ENCODE measurements at regions not wholly inside any gene's neighbourhood (a gene's known extent, or its start where the extent isn't known, plus 50 kb on each side); places are given as distances from the start of the nearest gene placed in this dataset.

DNA sequence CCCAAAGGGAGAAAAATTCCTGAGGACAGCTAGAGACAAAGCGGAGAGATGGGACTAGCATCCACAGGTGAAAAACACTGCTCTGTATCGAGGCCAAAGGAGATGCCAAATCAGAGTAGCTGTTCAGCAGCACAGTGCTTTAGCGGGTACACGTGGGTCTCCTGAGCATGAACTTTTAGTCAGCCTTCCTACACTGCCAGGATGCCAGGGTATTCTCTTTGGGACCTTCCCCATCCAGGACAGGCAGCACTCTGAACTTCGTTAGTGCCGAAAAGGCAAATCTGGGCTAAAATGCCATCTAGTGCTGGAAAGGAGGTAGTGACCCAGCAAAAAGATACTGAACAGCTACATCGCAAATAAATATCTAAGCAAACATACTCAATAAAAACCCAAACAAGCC, 64.9 kb downstream of the C6orf58 start:
- in situ Hi-C loops (cut with HindIII; ENCODE audit: low pct_unique_long_range_greater_than_20kb, low sequenced_read_pairs) = no loop called here
- TF ChIP-seq JUND (IDR thresholded peaks at IDR 0.05; ENCODE audit: low read depth) = no peak
- peak; percentile 9 to 46 for DNase-seq (ENCODE audit: low read depth in 1 of 2, low spot score in 1 of 2)

Measured in T47D (cell line).